Stimulated activated naive CD4-positive, alpha-beta T cell (primary cell): ENCODE measurements at regions not wholly inside any gene's neighbourhood (a gene's known extent, or its start where the extent isn't known, plus 50 kb on each side); places are given as distances from the start of the nearest gene placed in this dataset.

Experiments used
- DNase-seq, 6 experiments: peaks; one replicate each; lab custom pipeline; 2025; lab: John Stamatoyannopoulos, UW

DNA sequence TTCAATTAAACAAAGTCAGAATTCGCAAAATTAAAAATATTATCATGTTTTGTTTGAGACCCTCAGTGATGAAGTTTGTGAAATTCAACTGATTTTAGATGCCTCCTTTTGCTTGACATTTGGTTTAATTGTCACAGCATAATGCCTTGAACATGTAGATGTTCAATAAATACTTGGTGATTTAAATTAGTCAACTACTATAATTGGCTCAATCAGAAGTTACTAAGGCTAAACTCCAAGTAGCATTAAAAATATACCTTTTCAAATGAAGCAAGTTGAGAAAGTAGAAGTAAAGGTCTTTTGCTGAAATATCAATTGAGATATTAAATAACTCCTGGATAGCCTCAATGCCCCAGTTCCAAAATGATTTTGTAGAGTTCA is 145.8 kb upstream of the AKIRIN2 start:
- DNase-seq: no peak

- no peak for DNase-seq
Measured at GRCh38 chr6:87847135-87847829, 145.2 kb upstream of the AKIRIN2 start.

DNA sequence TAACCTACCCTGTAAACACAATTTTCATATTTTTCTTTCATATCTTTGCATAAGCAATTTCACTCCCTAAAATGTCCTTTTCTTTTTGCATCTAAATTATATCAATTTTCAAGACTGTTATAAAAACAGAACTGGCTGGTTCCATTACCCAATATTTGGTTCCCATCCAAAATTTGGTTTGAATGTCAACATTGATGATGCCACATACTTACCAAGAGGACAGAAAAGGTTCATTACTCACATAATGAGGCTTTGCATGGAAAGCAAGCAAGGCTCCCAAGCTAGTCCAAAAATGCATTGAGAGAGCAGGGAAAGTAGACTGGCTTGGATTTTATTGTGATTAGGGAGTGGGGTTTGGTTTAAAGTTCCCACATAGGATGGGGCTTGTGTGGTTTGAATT is 144.4 kb upstream of the AKIRIN2 start:
- no peak for DNase-seq

DNA sequence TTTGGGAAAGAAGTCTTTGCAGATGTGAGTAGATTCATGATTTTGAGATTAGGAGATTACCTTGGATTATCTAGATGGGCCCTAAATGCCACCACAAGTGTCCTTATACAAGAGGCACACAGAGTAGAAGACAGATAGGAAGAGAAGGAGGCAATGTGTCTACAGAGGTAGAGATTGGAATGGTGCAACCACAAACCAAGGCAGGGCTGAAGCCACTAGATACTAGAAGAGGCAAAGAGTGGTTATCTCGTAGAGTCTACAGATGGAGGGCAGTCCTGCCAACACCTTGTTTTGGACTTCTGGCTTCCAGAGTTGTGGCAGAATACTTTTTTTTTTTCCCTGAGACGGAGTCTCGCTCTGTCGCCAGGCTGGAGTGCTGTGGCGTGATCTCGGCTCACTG is 138.3 kb upstream of the AKIRIN2 start:
- no peak for DNase-seq

- DNase-seq: no peak
Measured at GRCh38 chr6:87837876-87838275, 135.8 kb upstream of the AKIRIN2 start.

- DNase-seq: no peak
Measured at GRCh38 chr6:87837444-87837843, 135.4 kb upstream of the AKIRIN2 start.

- DNase-seq: peak in 3 of 6 experiments; percentile 13 to 47 (median 31)
Measured at GRCh38 chr6:87832025-87832825, 130.2 kb upstream of the AKIRIN2 start.

GRCh38 chr6:87830907-87831306 is 128.9 kb upstream of the AKIRIN2 start:
- DNase-seq: no peak

DNA sequence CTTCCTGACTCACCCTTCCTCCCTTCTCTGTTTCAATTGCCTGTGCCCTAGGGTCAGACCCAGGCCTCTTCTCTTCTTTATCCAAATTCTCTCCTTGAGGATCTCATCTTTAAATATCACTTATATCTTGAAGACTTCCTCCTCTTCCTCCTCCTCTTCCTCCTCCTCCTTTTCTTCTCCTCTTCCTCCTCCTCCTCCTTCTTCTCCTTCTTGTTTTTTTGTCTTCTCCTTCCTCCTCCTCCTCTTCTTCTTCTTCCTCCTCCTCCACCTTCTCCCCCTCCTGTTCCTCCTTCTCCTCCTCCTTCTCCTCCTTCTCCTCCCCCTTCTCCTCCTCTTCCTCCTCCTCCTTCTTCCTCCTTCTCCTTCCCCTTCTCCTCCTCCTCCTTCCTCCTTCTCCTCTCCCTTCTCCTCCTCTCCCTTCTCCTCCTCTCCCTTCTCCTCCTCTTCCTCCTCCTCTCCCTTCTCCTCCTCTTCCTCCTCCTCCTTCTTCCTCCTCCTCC is 127.6 kb upstream of the AKIRIN2 start:
- no peak for DNase-seq

DNA sequence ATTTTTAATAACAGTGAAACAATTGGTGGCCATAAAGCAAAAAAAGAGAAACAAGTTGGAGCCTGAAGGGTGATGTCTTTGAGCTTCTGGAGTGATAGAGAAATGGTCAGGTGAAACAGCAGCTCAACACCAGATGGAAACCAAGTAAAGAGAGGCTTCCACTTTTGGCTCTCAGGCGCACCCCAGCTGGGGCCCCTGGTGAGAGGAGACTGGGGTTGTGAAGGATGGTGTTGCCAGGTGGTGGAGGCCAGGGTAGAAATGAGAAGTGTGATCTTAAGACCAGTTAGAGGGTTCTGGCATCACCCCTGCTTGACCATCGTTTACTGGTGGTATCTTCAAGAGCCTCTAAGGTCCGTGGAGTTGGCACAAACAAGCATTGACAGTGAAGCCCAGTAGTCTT is 126.0 kb upstream of the AKIRIN2 start:
- no peak for DNase-seq

GRCh38 chr6:87827346-87827745 is 125.3 kb upstream of the AKIRIN2 start:
- DNase-seq: no peak

DNA sequence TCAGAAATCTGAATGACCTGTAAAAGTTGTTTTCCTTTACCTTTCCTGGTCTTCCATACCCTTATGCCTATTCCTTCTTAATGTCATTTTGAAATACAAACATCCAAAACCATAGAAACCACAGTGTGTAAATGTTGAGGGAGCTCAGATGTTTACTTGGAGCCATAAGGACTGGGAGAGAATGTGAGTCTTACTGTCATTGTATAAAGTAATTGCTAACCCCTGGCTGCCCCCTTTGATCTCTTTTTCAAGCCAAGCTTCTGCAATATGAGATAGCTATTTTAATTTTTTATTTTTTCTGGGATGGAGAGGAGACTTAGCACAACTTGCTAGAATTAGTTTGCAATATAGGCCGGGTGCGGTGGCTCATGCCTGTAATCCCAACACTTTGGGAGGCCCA is 124.4 kb upstream of the AKIRIN2 start:
- no peak for DNase-seq

DNA sequence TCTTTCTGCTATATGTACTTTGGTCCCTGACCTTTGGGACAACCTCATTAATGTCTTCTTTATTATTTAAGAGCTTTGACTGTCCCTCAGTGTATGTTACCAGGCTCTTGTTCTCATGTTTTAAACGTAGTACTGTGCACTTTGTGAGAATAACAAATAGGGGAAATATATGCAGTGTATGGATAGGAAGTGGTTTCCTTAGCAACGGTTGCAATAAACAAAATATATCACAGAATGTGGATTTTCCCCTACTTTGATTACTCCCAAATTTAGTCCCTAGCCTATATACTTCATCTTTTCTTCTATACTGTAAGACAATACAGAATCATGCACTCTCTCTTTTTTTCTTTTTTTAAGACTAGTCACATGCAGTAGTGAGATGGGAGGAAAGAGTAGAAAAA is 123.8 kb upstream of the AKIRIN2 start:
- DNase-seq: peak in 1 of 6 experiments; percentile 4

DNA sequence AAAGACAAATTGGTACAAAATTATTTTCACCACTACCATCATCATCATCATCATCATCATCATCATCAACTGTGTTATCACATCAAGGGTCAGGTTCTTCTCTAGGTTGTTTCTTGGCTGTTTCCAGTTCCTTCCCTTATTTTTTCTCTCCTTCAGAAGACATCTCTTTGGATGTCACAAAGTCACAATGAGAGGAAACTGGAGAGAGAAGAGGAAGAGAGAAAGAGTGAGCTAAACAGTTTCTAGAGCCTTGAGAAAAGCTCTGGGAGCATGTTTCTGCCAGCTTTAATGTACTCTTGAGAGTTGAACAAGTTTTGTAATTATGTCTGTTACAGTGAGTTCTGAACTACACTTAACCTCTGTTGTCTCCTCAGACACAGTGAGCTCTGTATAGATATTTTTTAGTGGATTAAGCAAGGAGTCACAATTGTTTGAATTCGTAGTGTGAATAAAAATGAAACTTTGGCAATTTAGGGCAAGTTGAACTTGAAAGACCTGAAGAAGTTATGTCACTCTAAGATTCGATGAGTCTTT is 123.0 kb upstream of the AKIRIN2 start:
- DNase-seq: no peak

- DNase-seq: no peak
Measured at GRCh38 chr6:87822011-87822410, 120.0 kb upstream of the AKIRIN2 start.

- DNase-seq: no peak
Measured at GRCh38 chr6:87820343-87820984, 118.4 kb upstream of the AKIRIN2 start.

- no peak for DNase-seq
Measured at GRCh38 chr6:87817183-87817582, 115.2 kb upstream of the AKIRIN2 start.

- DNase-seq: no peak
Measured at GRCh38 chr6:87815449-87815848, 113.4 kb upstream of the AKIRIN2 start.

DNA sequence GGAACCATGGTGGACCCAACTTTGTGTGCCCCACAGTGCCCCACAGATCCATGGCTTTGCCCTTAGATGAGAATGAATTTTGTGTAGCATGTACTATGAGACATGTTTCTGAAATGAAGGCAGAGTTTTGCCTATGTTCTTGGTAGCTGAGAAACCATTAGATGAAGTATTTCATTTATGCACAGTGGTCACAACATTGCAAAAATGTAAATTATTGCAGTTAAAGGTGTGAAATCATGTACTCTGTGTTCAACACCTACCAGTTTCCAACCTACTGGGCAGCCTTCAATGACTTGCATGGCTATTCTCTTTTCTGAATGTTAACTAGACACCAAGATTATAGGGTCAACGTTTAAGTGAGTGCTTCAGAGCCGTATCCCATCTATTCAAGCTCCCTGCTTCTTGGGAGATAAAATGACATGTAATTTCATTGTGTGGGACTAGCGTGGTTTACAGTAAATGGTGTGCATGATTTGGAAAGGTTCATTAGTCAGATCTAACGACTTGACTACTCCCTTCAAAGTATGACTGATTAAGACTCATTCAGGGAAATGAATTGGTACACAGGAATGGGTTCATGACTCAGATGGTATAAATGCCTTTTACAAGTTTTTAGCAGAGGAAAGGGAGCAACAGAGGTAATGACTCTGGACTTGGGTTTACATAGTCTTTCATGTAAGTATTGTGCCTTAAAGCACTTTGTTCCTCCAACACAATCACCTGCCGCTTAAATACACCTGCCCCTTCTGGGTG is 106.1 kb upstream of the AKIRIN2 start:
- DNase-seq: no peak

DNA sequence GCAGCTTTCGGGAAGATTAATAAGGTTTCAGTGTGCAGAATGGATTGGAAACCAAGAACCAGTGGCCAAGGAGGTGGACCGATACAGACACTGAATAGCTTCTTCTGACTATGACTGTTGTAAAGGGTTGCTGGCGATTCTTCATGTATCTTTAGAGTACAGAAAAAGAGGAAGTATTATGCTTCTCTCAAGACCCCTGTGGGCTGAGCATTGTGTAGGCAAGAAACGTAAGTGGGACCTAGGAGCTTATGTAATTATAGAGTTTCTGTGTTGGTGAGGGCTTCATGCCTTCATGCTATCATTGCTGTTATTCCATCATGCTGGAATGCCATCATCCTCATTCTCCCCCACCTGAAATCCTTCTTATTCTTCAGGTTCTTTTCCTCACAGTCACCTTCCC is 105.4 kb upstream of the AKIRIN2 start:
- DNase-seq: no peak

DNA sequence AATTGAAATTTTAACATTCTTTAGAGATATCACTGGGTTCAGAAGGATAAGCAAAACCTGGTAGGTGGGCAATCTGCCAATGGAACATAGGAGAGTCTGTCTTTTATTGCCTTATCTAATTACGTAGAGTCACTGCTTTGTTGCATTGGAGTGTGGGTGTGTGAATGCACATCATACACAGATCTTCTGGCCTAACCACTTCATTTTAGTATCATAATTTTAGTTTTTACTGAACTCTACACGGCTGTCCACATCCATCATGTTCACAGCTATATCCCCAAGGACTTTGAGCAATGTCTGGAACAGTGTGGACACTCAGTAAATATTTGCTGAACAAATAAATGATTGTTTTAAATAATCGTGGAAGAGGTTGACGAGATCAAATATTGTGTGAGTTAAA is 104.6 kb upstream of the AKIRIN2 start:
- no peak for DNase-seq

DNA sequence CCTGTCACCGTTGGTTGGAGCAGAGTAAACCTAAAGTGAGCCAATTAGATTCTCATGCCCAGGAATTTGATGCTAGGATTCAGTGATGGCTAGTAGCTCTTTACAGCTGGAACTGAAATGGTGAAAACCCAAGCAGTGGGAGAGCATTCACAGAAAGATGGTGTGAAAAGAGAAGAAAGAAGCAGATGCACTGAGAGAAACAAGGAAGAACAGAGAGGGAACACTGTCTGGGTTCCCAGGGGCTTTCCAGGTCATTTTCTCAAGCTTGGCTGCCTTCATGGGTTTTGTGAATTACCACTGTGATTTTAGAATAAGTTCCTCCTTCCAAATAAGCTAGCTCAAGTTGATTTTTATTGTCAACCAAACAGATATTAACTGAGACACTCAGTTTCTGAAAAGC is 104.1 kb upstream of the AKIRIN2 start:
- no peak for DNase-seq
